ENCODE measurements at regions not wholly inside any gene's neighbourhood (a gene's known extent, or its start where the extent isn't known, plus 50 kb on each side); places are given as distances from the start of the nearest gene placed in this dataset.

DNA sequence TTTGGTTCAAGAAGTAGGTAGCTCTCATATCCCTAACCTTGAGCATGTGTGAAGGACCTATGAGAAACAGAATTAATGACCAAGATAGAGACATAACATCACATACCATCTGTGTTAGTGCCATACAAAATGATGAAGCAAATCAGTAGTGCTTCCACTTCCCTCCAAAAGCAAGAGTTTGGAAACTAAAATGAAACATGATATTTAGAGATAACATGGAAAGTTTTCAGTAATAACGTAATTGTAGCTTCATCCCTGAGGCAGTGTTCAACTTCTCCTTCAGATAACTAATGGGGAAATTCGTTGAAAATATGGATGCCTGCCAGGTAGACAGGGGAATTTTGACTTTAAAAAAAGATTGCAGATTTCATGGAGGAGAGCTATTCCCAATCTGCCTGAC is 248.4 kb upstream of the IRAK1BP1 start:
- Histone ChIP-seq H3K9me3 (no peaks in the 10 kb centered on the region), H3K36me3 (no peaks in the 10 kb centered on the region), H3K4me1 (no peaks in the 10 kb centered on the region), H3K4me3 (no peak overlapping the region), H3K27me3 (no peaks in the 10 kb centered on the region), H3K27ac (no peak overlapping the region)
- intact Hi-C loops (cut with DNase I), result no loop called here
- WGBS, 4 donors, result 30 to 45% (median 35%) methylated on average over 2 of the region's 2 CpGs
- TF ChIP-seq, protein P1, sequence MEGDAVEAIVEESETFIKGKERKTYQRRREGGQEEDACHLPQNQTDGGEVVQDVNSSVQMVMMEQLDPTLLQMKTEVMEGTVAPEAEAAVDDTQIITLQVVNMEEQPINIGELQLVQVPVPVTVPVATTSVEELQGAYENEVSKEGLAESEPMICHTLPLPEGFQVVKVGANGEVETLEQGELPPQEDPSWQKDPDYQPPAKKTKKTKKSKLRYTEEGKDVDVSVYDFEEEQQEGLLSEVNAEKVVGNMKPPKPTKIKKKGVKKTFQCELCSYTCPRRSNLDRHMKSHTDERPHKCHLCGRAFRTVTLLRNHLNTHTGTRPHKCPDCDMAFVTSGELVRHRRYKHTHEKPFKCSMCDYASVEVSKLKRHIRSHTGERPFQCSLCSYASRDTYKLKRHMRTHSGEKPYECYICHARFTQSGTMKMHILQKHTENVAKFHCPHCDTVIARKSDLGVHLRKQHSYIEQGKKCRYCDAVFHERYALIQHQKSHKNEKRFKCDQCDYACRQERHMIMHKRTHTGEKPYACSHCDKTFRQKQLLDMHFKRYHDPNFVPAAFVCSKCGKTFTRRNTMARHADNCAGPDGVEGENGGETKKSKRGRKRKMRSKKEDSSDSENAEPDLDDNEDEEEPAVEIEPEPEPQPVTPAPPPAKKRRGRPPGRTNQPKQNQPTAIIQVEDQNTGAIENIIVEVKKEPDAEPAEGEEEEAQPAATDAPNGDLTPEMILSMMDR (IDR thresholded peaks at IDR 0.05), result no peak
- no peak for TF ChIP-seq POLR2A (IDR thresholded peaks at IDR 0.05)
- no peak for DNase-seq
- no peak for ATAC-seq

DNA sequence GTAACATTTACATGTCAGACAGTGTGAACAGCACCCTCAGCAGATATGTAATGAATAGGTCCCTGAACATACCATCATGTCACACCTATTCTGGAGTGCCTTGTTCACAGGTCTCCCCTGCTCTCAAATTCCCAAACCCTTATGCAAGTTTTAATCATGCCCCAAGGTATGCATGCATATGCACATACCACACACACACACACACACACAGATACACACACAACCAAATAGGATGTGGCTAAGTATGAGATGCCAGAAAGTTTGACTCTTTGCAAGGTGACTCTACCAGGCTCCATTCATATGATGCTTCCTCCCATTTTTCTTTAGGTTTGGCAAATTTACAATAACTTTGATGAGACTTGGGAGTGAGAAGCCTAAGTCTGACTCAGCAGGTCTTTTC is 243.8 kb upstream of the IRAK1BP1 start:
- Histone ChIP-seq H3K4me3 (no peak overlapping the region), H3K36me3 (no peaks in the 10 kb centered on the region), H3K27me3 (no peaks in the 10 kb centered on the region), H3K4me1 (no peaks in the 10 kb centered on the region), H3K27ac (no peak overlapping the region), H3K9me3 (no peaks in the 10 kb centered on the region)
- DNase-seq, result no peak
- TF ChIP-seq, protein P1 (IDR thresholded peaks at IDR 0.05), result no peak
- TF ChIP-seq POLR2A (IDR thresholded peaks at IDR 0.05), result no peak
- no peak for ATAC-seq
- intact Hi-C loops (cut with DNase I), result no loop called here

DNA sequence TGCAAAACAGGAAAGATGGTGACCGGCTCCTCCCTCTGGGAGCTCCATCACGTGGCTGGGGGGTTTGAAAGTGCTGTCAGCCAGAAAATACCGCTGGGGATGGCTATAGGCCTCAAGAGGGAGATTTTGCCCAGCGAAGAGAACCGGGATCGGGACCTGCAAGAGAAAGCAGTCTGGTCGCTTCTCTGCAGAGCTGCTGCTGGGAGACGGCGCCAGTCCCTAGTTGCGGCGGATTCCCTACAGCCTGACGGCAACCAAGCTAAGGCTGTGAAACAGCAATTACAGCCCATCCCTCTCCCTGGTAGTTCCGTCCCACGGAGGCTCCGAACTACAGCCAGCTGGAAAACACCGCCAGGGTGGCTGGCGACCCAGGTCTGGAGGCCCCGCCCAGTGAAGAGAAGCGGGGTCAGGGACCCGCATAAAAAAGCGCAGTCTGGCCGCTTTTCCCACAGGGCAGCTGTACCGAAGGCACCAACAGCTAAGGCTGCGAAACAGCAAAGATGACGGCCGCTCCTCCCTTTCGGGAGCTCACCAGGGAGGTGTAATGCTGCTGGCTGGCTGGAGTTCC is 238.1 kb upstream of the IRAK1BP1 start:
- WGBS, 4 donors, result 17 to 32% (median 21%) methylated on average over 19 to 27 of the region's 27 CpGs
- Histone ChIP-seq H3K4me3 (peak overlapping the region in 10 of 12 donors; percentile 21 to 52 (median 36)), H3K27me3 (peaks cover 0 to 11% (median 0%) of the 10 kb centered on the region in 9 donors), H3K27ac (no peak overlapping the region), H3K9me3 (no peaks in the 10 kb centered on the region), H3K36me3 (no peaks in the 10 kb centered on the region), H3K4me1 (peaks cover 0 to 3% (median 0%) of the 10 kb centered on the region in 12 donors)
- intact Hi-C loops (cut with DNase I), result no loop called here
- no peak for DNase-seq
- TF ChIP-seq POLR2A (IDR thresholded peaks at IDR 0.05), result no peak
- TF ChIP-seq, protein P1 (IDR thresholded peaks at IDR 0.05), result no peak
- peak in 2 of 4 donors; percentile 12 to 32 for ATAC-seq

DNA sequence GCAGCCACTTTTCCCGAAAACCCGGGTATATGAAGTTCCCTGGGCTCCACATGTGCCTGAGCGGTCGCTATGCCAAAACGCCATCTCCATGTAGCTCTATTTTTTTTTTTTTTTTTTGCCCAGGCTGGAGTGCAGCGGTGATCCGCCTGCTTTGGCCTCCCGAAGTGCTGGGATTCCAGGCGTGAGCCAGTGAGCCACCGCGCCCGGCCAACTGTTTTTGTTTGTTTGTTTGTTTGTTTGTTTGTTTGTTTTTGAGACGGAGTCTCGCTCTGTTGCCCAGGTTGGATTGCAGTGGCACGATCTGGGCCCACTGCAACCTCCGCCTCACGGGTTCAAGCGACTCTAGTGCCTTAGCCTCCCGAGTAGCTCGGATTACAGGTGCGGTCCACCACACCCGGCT is 237.5 kb upstream of the IRAK1BP1 start:
- 83 to 89% (median 87%) methylated on average over 22 of the region's 22 CpGs for WGBS, 4 donors

More for the DNA sequence above, 237.5 kb upstream of the IRAK1BP1 start:
- Histone ChIP-seq H3K9me3 (no peaks in the 10 kb centered on the region), H3K4me1 (peaks cover 0 to 3% (median 0%) of the 10 kb centered on the region in 12 donors), H3K36me3 (no peaks in the 10 kb centered on the region), H3K27ac (no peak overlapping the region), H3K4me3 (peak overlapping the region in 3 of 12 donors; percentile 34 to 52 (median 43)), H3K27me3 (peaks cover 0 to 11% (median 0%) of the 10 kb centered on the region in 9 donors)
- intact Hi-C loops (cut with DNase I), result no loop called here
- ATAC-seq (no peak), DNase-seq (no peak)
- TF ChIP-seq, protein P1 (IDR thresholded peaks at IDR 0.05), result no peak
- no peak for TF ChIP-seq POLR2A (IDR thresholded peaks at IDR 0.05)
